HEK293 (cell line): ENCODE measurements at regions not wholly inside any gene's neighbourhood (a gene's known extent, or its start where the extent isn't known, plus 50 kb on each side); places are given as distances from the start of the nearest gene placed in this dataset.

Source experiments
- CTCF ChIA-PET: fragments of 350-600 bp; formaldehyde crosslinking; extraction: SDS; loops from one replicate; lab custom pipeline; 2021; ENCODE audit warnings: antibody characterized with exemption; lab: Yijun Ruan, JAX
- POLR2A ChIA-PET: fragments of 300-600 bp; formaldehyde crosslinking; extraction: SDS; loops from one replicate; lab custom pipeline; 2020; ENCODE audit warnings: antibody characterized with exemption, inconsistent platforms; lab: Yijun Ruan, JAX
- H3K27ac ChIP-seq: fragments of 200-500 bp; sonication (Bioruptor generic); 2 replicates; pipeline ENCODE4 v1.5.1; 2014; ENCODE audit warnings: low read depth, low read length, control low read depth, inconsistent platforms; ENCODE audit errors: extremely low read depth
- H3K36me3 ChIP-seq, 2 experiments: fragments of 200-500 bp in 1 of 2; sonication (Bioruptor generic) in 1 of 2; 1 replicate in 1 of 2; 2 replicates in 1 of 2; pipeline ENCODE4 v1.5.1; 2014 to 2017; ENCODE audit warnings: inconsistent platforms in 2 of 2, low read length in 2 of 2; ENCODE audit not compliant: control insufficient read depth in 2 of 2, insufficient read depth in 1 of 2
- H3K4me1 ChIP-seq: fragments of 200-500 bp; sonication (Bioruptor generic); 2 replicates; pipeline ENCODE4 v1.5.1; 2014; ENCODE audit warnings: mild to moderate bottlenecking, low read length, inconsistent platforms; ENCODE audit not compliant: control insufficient read depth, insufficient read depth
- H3K4me3 ChIP-seq: 2 replicates; pipeline ENCODE4 v1.5.1; 2011; ENCODE audit warnings: low read depth, mild to moderate bottlenecking, control low read depth, low read length, moderate library complexity
- H3K9me3 ChIP-seq: fragments of 200-500 bp; sonication (Bioruptor generic); 2 replicates; pipeline ENCODE4 v1.5.1; 2014; ENCODE audit warnings: low read depth, low read length, inconsistent platforms; ENCODE audit not compliant: control insufficient read depth, insufficient read depth
- GLI2 ChIP-seq: fragments of 450-650 bp; formaldehyde crosslinking; IDR thresholded peaks from 2 replicates; pipeline ENCODE4; 2017; ENCODE audit warnings: missing biosample characterization, missing genetic modification characterization, low read depth, borderline replicate concordance
- GLIS1 ChIP-seq: fragments of 450-650 bp; formaldehyde crosslinking; IDR thresholded peaks from 2 replicates; pipeline ENCODE4 v1.5.1; 2016; ENCODE audit warnings: missing biosample characterization, missing genetic modification characterization
- KLF1 ChIP-seq: fragments of 450-650 bp; formaldehyde crosslinking; IDR thresholded peaks from 2 replicates; pipeline ENCODE4 v1.5.1; 2016; ENCODE audit warnings: missing biosample characterization, missing genetic modification characterization
- MYNN ChIP-seq: fragments of 450-650 bp; formaldehyde crosslinking; IDR thresholded peaks from 2 replicates; pipeline ENCODE4 v1.5.1; 2016; ENCODE audit warnings: missing biosample characterization, missing genetic modification characterization, borderline replicate concordance
- ZBTB10 ChIP-seq: fragments of 450-650 bp; formaldehyde crosslinking; IDR thresholded peaks from 2 replicates; pipeline ENCODE4 v1.5.1; 2016; ENCODE audit warnings: missing biosample characterization, missing genetic modification characterization
- ZBTB44 ChIP-seq: fragments of 450-650 bp; IDR thresholded peaks from 2 replicates; pipeline ENCODE4 v1.5.1; 2018; ENCODE audit warnings: missing biosample characterization, mild to moderate bottlenecking, missing genetic modification characterization
- ZNF146 ChIP-seq: fragments of 450-650 bp; formaldehyde crosslinking; IDR thresholded peaks from 2 replicates; pipeline ENCODE4 v1.5.1; 2016; ENCODE audit warnings: missing biosample characterization, missing genetic modification characterization
- ZNF274 ChIP-seq, 2 experiments: fragments of 200-500 bp in 1 of 2; fragments of 450-650 bp in 1 of 2; sonication (Bioruptor generic) in 1 of 2; formaldehyde crosslinking in 1 of 2; IDR thresholded peaks; 2 replicates each; pipeline versions ENCODE4 v1.5.1 to v1.6.1; 2014 to 2016; ENCODE audit warnings: borderline replicate concordance in 1 of 2, inconsistent platforms in 1 of 2, low read length in 1 of 2, missing biosample characterization in 1 of 2, missing genetic modification characterization in 1 of 2
- ZNF311 ChIP-seq: fragments of 450-650 bp; formaldehyde crosslinking; IDR thresholded peaks from 2 replicates; pipeline ENCODE4 v1.5.1; 2017; ENCODE audit warnings: missing biosample characterization, missing genetic modification characterization, borderline replicate concordance
- ZNF341 ChIP-seq: fragments of 450-650 bp; formaldehyde crosslinking; IDR thresholded peaks from 2 replicates; pipeline ENCODE4; 2016; ENCODE audit warnings: low read depth, missing biosample characterization, missing genetic modification characterization
- ZNF37A ChIP-seq: fragments of 450-650 bp; IDR thresholded peaks from 2 replicates; pipeline ENCODE4 v1.5.1; 2018; ENCODE audit warnings: missing biosample characterization, missing genetic modification characterization
- ZNF394 ChIP-seq: fragments of 450-650 bp; formaldehyde crosslinking; IDR thresholded peaks from 2 replicates; pipeline ENCODE4 v1.5.1; 2016; ENCODE audit warnings: missing biosample characterization, missing genetic modification characterization, mild to moderate bottlenecking, moderate library complexity, borderline replicate concordance
- ZNF404 ChIP-seq: fragments of 450-650 bp; formaldehyde crosslinking; IDR thresholded peaks from 2 replicates; pipeline ENCODE4 v1.5.1; 2017; ENCODE audit warnings: missing biosample characterization, missing genetic modification characterization
- ZNF423 ChIP-seq: fragments of 450-650 bp; formaldehyde crosslinking; IDR thresholded peaks from 2 replicates; pipeline ENCODE4 v1.5.1; 2016; ENCODE audit warnings: missing biosample characterization, missing genetic modification characterization
- ZNF433 ChIP-seq: fragments of 450-650 bp; formaldehyde crosslinking; IDR thresholded peaks from 2 replicates; pipeline ENCODE4 v1.5.1; 2016; ENCODE audit warnings: missing biosample characterization, missing genetic modification characterization, low read depth
- ZNF501 ChIP-seq: fragments of 450-650 bp; formaldehyde crosslinking; IDR thresholded peaks from 2 replicates; pipeline ENCODE4 v1.5.1; 2016; ENCODE audit warnings: missing biosample characterization, missing genetic modification characterization
- ZNF558 ChIP-seq: fragments of 450-650 bp; formaldehyde crosslinking; IDR thresholded peaks from 2 replicates; pipeline ENCODE4 v1.5.1; 2016; ENCODE audit warnings: missing biosample characterization, missing genetic modification characterization
- ZNF560 ChIP-seq: fragments of 450-650 bp; formaldehyde crosslinking; IDR thresholded peaks from 2 replicates; pipeline ENCODE4 v1.5.1; 2017; ENCODE audit warnings: missing biosample characterization, missing genetic modification characterization, borderline replicate concordance
- ZNF600 ChIP-seq: fragments of 450-650 bp; formaldehyde crosslinking; IDR thresholded peaks from 2 replicates; pipeline ENCODE4 v1.5.1; 2016; ENCODE audit warnings: missing biosample characterization, missing genetic modification characterization
- ZNF623 ChIP-seq: fragments of 450-650 bp; formaldehyde crosslinking; IDR thresholded peaks from 2 replicates; pipeline ENCODE4 v1.5.1; 2016; ENCODE audit warnings: missing biosample characterization, missing genetic modification characterization
- ZNF677 ChIP-seq: fragments of 450-650 bp; IDR thresholded peaks from 2 replicates; pipeline ENCODE4 v1.5.0; 2018; ENCODE audit warnings: missing biosample characterization, mild to moderate bottlenecking, missing genetic modification characterization, moderate library complexity
- ZNF701 ChIP-seq: fragments of 450-650 bp; formaldehyde crosslinking; IDR thresholded peaks from 2 replicates; pipeline ENCODE4 v1.5.1; 2016; ENCODE audit warnings: missing biosample characterization, missing genetic modification characterization
- ZNF785 ChIP-seq: fragments of 450-650 bp; formaldehyde crosslinking; IDR thresholded peaks from 2 replicates; pipeline ENCODE4 v1.5.1; 2016; ENCODE audit warnings: missing biosample characterization, missing genetic modification characterization
- ZNF792 ChIP-seq: fragments of 450-650 bp; formaldehyde crosslinking; IDR thresholded peaks from 2 replicates; pipeline ENCODE4 v1.5.1; 2016; ENCODE audit warnings: missing biosample characterization, missing genetic modification characterization

GRCh38 chr10:58943960-58944359 lies 232.5 kb upstream of the PHYHIPL start:
- H3K4me1 ChIP-seq, result no peaks in the 10 kb centered on the region
- no peak for TF ChIP-seq ZNF311 (tag by site-specific recombination)
- TF ChIP-seq GLI2 (tag by site-specific recombination), result no peak
- TF ChIP-seq ZNF677 (tag by site-specific recombination), result no peak
- no peak for TF ChIP-seq ZNF558 (tag by site-specific recombination)
- TF ChIP-seq GLIS1, result no peak
- TF ChIP-seq ZBTB44 (tag by site-specific recombination), result no peak
- no peak for TF ChIP-seq ZNF701 (tag by site-specific recombination)
- no peak for TF ChIP-seq ZNF501
- no peak for TF ChIP-seq ZNF274 (IDR thresholded peaks at IDR 0.05; ENCODE audit: low read length)
- TF ChIP-seq ZNF274 (tag by site-specific recombination; IDR thresholded peaks at IDR 0.05; ENCODE audit: borderline replicate concordance), result no peak
- TF ChIP-seq ZNF560 (tag by site-specific recombination), result no peak
- no peak for TF ChIP-seq ZNF37A (tag by site-specific recombination)
- H3K27ac ChIP-seq, result no peak overlapping the region
- H3K4me3 ChIP-seq, result no peak overlapping the region
- ChIA-PET POLR2A (no interaction called here), CTCF (interaction anchor here (0.7 kb wide), 1 partner anchor 355 kb away, joined by 3 read pairs; no protein-coding TSS in a partner anchor)
- no peaks in the 10 kb centered on the region; the same call in 1 of the 2 replicates for H3K9me3 ChIP-seq
- no peaks in the 10 kb centered on the region for H3K36me3 ChIP-seq

GRCh38 chr10:58948303-58948702 lies 228.1 kb upstream of the PHYHIPL start:
- ChIA-PET POLR2A (no interaction called here), CTCF (no interaction called here)
- Histone ChIP-seq H3K27ac (no peak overlapping the region), H3K4me1 (no peaks in the 10 kb centered on the region), H3K36me3 (no peaks in the 10 kb centered on the region), H3K9me3 (no peaks in the 10 kb centered on the region; the same call in 1 of the 2 replicates), H3K4me3 (no peak overlapping the region)
- TF ChIP-seq ZNF600 (tag by site-specific recombination), result no peak
- TF ChIP-seq ZNF623 (tag by site-specific recombination), result no peak
- TF ChIP-seq ZNF433, result no peak
- no peak for TF ChIP-seq KLF1 (tag by site-specific recombination)
- TF ChIP-seq ZNF423 (tag by site-specific recombination), result no peak
- no peak for TF ChIP-seq ZNF785
- no peak for TF ChIP-seq MYNN (tag by site-specific recombination)
- no peak for TF ChIP-seq ZNF792 (tag by site-specific recombination)
- TF ChIP-seq ZNF394 (tag by site-specific recombination), result no peak
- no peak for TF ChIP-seq ZNF404 (tag by site-specific recombination)
- no peak for TF ChIP-seq ZNF146 (tag by site-specific recombination)
- TF ChIP-seq ZBTB10 (tag by site-specific recombination), result no peak
- no peak for TF ChIP-seq ZNF341
